ENCODE measurements at regions not wholly inside any gene's neighbourhood (a gene's known extent, or its start where the extent isn't known, plus 50 kb on each side); places are given as distances from the start of the nearest gene placed in this dataset.

GRCh38 chr5:39750661-39751060, 325.9 kb upstream of the DAB2 start:
- Histone ChIP-seq H3K27me3 (no peaks in the 10 kb centered on the region), H3K4me1 (no peaks in the 10 kb centered on the region), H3K4me3 (no peak overlapping the region), H3K27ac (no peak overlapping the region), H3K4me2 (no peak overlapping the region), H4K20me1 (no peaks in the 10 kb centered on the region), H3K9me3 (replicated peaks in 1 of 11) (peaks cover 0 to 20% (median 6%) of the 10 kb centered on the region in 11 experiments; a peak in 11 of 22 replicates), H3K9ac (no peak overlapping the region), H3K36me3 (no peaks in the 10 kb centered on the region)
- no peak for TF ChIP-seq Cebpa-rat (IDR thresholded peaks at IDR 0.05)

GRCh38 chr5:39742916-39743315, 318.1 kb upstream of the DAB2 start:
- no peaks in the 10 kb centered on the region for H4K20me1 ChIP-seq
- H3K4me1 ChIP-seq, result no peaks in the 10 kb centered on the region
- no peak overlapping the region for H3K9ac ChIP-seq
- H3K27ac ChIP-seq, result no peak overlapping the region
- H3K4me2 ChIP-seq, result no peak overlapping the region
- no peak for TF ChIP-seq Cebpa-rat (IDR thresholded peaks at IDR 0.05)
- no peak overlapping the region for H3K4me3 ChIP-seq
- peaks cover 0 to 7% (median 0%) of the 10 kb centered on the region in 11 experiments; a peak in 5 of 22 replicates for H3K9me3 ChIP-seq (replicated peaks in 1 of 11)
- H3K36me3 ChIP-seq, result no peaks in the 10 kb centered on the region
- no peaks in the 10 kb centered on the region for H3K27me3 ChIP-seq

- Histone ChIP-seq H3K4me1 (no peaks in the 10 kb centered on the region), H4K20me1 (no peaks in the 10 kb centered on the region), H3K4me3 (no peak overlapping the region), H3K4me2 (no peak overlapping the region), H3K9ac (no peak overlapping the region), H3K27me3 (no peaks in the 10 kb centered on the region), H3K36me3 (no peaks in the 10 kb centered on the region), H3K9me3 (replicated peaks in 1 of 11) (no peaks in the 10 kb centered on the region), H3K27ac (no peak overlapping the region)
- no peak for TF ChIP-seq Cebpa-rat (IDR thresholded peaks at IDR 0.05)
Measured at GRCh38 chr5:39740404-39740803, 315.6 kb upstream of the DAB2 start.

- no peak overlapping the region for H3K9ac ChIP-seq
- H3K36me3 ChIP-seq, result no peaks in the 10 kb centered on the region
- no peaks in the 10 kb centered on the region for H4K20me1 ChIP-seq
- H3K9me3 ChIP-seq (replicated peaks in 1 of 11), result no peaks in the 10 kb centered on the region
- no peaks in the 10 kb centered on the region for H3K27me3 ChIP-seq
- no peak for TF ChIP-seq Cebpa-rat (IDR thresholded peaks at IDR 0.05)
- no peaks in the 10 kb centered on the region for H3K4me1 ChIP-seq
- H3K4me3 ChIP-seq, result no peak overlapping the region
- no peak overlapping the region for H3K27ac ChIP-seq
- no peak overlapping the region for H3K4me2 ChIP-seq
Measured at GRCh38 chr5:39732166-39732565, 307.4 kb upstream of the DAB2 start.

- no peak overlapping the region for H3K4me3 ChIP-seq
- H3K27ac ChIP-seq, result no peak overlapping the region
- H3K4me1 ChIP-seq, result no peaks in the 10 kb centered on the region
- no peak overlapping the region for H3K4me2 ChIP-seq
- H3K9me3 ChIP-seq (replicated peaks in 1 of 11), result no peaks in the 10 kb centered on the region
- H3K9ac ChIP-seq, result no peak overlapping the region
- H3K27me3 ChIP-seq, result no peaks in the 10 kb centered on the region
- no peak for TF ChIP-seq Cebpa-rat (IDR thresholded peaks at IDR 0.05)
- no peaks in the 10 kb centered on the region for H4K20me1 ChIP-seq
- no peaks in the 10 kb centered on the region for H3K36me3 ChIP-seq
Measured at GRCh38 chr5:39730699-39731098, 305.9 kb upstream of the DAB2 start.

GRCh38 chr5:39730006-39730405, 305.2 kb upstream of the DAB2 start:
- H4K20me1 ChIP-seq, result no peaks in the 10 kb centered on the region
- H3K4me2 ChIP-seq, result no peak overlapping the region
- no peak overlapping the region for H3K9ac ChIP-seq
- no peaks in the 10 kb centered on the region for H3K4me1 ChIP-seq
- no peaks in the 10 kb centered on the region for H3K27me3 ChIP-seq
- no peak overlapping the region for H3K4me3 ChIP-seq
- H3K9me3 ChIP-seq (replicated peaks in 1 of 11), result no peaks in the 10 kb centered on the region
- H3K36me3 ChIP-seq, result no peaks in the 10 kb centered on the region
- no peak for TF ChIP-seq Cebpa-rat (IDR thresholded peaks at IDR 0.05)
- no peak overlapping the region for H3K27ac ChIP-seq

GRCh38 chr5:39726467-39726866, 301.7 kb upstream of the DAB2 start:
- Histone ChIP-seq H3K9ac (no peak overlapping the region), H3K4me1 (no peaks in the 10 kb centered on the region), H3K9me3 (replicated peaks in 1 of 11) (peaks cover 0 to 2% (median 0%) of the 10 kb centered on the region in 11 experiments; a peak in 4 of 22 replicates), H3K27me3 (no peaks in the 10 kb centered on the region), H3K4me2 (no peak overlapping the region), H3K36me3 (no peaks in the 10 kb centered on the region), H4K20me1 (no peaks in the 10 kb centered on the region), H3K4me3 (no peak overlapping the region), H3K27ac (no peak overlapping the region)
- TF ChIP-seq Cebpa-rat (IDR thresholded peaks at IDR 0.05), result no peak

GRCh38 chr5:39721394-39721793, 296.6 kb upstream of the DAB2 start:
- Histone ChIP-seq H3K36me3 (no peaks in the 10 kb centered on the region), H3K9me3 (replicated peaks in 1 of 11) (peaks cover 0 to 6% (median 0%) of the 10 kb centered on the region in 11 experiments; a peak in 4 of 22 replicates), H3K27me3 (no peaks in the 10 kb centered on the region), H3K4me3 (no peak overlapping the region), H4K20me1 (no peaks in the 10 kb centered on the region), H3K27ac (no peak overlapping the region), H3K4me1 (no peaks in the 10 kb centered on the region), H3K4me2 (no peak overlapping the region), H3K9ac (no peak overlapping the region)
- no peak for TF ChIP-seq Cebpa-rat (IDR thresholded peaks at IDR 0.05)

- no peak overlapping the region for H3K27ac ChIP-seq
- no peaks in the 10 kb centered on the region for H3K27me3 ChIP-seq
- H3K4me3 ChIP-seq, result no peak overlapping the region
- no peaks in the 10 kb centered on the region for H3K36me3 ChIP-seq
- H3K9me3 ChIP-seq (replicated peaks in 1 of 11), result peaks cover 0 to 6% (median 0%) of the 10 kb centered on the region in 11 experiments; a peak in 4 of 22 replicates
- H3K4me1 ChIP-seq, result no peaks in the 10 kb centered on the region
- H3K9ac ChIP-seq, result no peak overlapping the region
- TF ChIP-seq Cebpa-rat (IDR thresholded peaks at IDR 0.05), result no peak
- H3K4me2 ChIP-seq, result no peak overlapping the region
- H4K20me1 ChIP-seq, result no peaks in the 10 kb centered on the region
Measured at GRCh38 chr5:39720136-39720535, 295.4 kb upstream of the DAB2 start.

- Histone ChIP-seq H4K20me1 (no peaks in the 10 kb centered on the region), H3K4me2 (no peak overlapping the region), H3K9me3 (replicated peaks in 1 of 11) (peaks cover 0 to 6% (median 0%) of the 10 kb centered on the region in 11 experiments; a peak in 4 of 22 replicates), H3K9ac (no peak overlapping the region), H3K4me3 (no peak overlapping the region), H3K4me1 (peaks cover 0 to 17% (median 2%) of the 10 kb centered on the region in 10 experiments; a peak in 6 of 20 replicates), H3K27ac (no peak overlapping the region), H3K27me3 (no peaks in the 10 kb centered on the region), H3K36me3 (no peaks in the 10 kb centered on the region)
- no peak for TF ChIP-seq Cebpa-rat (IDR thresholded peaks at IDR 0.05)
Measured at GRCh38 chr5:39717176-39717897, 292.6 kb upstream of the DAB2 start.

Data from BLaER1 treated with 17β-estradiol and CSF1 and Interleukin-3, amounts not matched to agents 10 nM and 100 nM (cell line).